ENCODE measurements at regions not wholly inside any gene's neighbourhood (a gene's known extent, or its start where the extent isn't known, plus 50 kb on each side); places are given as distances from the start of the nearest gene placed in this dataset.

GRCh38 chr10:61832866-61833481 lies 68.5 kb upstream of the ARID5B start:
- WGBS (ENCODE audit: insufficient coverage) = no CpG with 5 or more reads among the region's 3 CpGs

GRCh38 chr10:61834519-61834918 lies 67.0 kb upstream of the ARID5B start:
- no peak overlapping the region for H3K4me3 Mint-ChIP-seq
- no peak overlapping the region for H3K4me2 ChIP-seq (replicated peaks; ENCODE audit: extremely low read depth, low read length, poor library complexity, severe bottlenecking)

More at GRCh38 chr10:61832866-61833481, 68.5 kb upstream of the ARID5B start:
- Histone ChIP-seq H3K27me3 (ENCODE audit: control insufficient read depth in 2 of 2, insufficient read depth in 2 of 2, low read length in 2 of 2) (no peaks in the 10 kb centered on the region), H3K27ac (ENCODE audit: low read depth in 1 of 2, low read length in 2 of 2) (no peak overlapping the region), H3K4me3 (replicated peaks in 1 of 3; ENCODE audit: low read depth in 2 of 3, low read length in 3 of 3) (no peak overlapping the region), H4K20me1 (ENCODE audit: insufficient read depth, low read length) (no peaks in the 10 kb centered on the region), H3K4me1 (ENCODE audit: control insufficient read depth in 1 of 2, insufficient read depth in 2 of 2, low read length in 2 of 2) (no peaks in the 10 kb centered on the region), H3K4me2 (replicated peaks; ENCODE audit: extremely low read depth, low read length, poor library complexity, severe bottlenecking) (no peak overlapping the region), H2AFZ (ENCODE audit: insufficient read depth, low read depth, low read length, poor library complexity, severe bottlenecking) (no peak overlapping the region), H3K79me2 (ENCODE audit: insufficient read depth, low read length) (no peaks in the 10 kb centered on the region), H3K36me3 (replicated peaks in 1 of 2; ENCODE audit: control insufficient read depth in 1 of 2, insufficient read depth in 2 of 2, low read length in 2 of 2) (no peaks in the 10 kb centered on the region), H3K9me3 (replicated peaks in 1 of 2; ENCODE audit: control insufficient read depth in 1 of 2, insufficient read depth in 1 of 2, low read length in 2 of 2) (no peaks in the 10 kb centered on the region), H3K9ac (ENCODE audit: insufficient read depth, low read length, poor library complexity, severe bottlenecking) (no peak overlapping the region)
- Mint-ChIP-seq H3K36me3 (no peaks in the 10 kb centered on the region), H3K27ac (no peak overlapping the region), H3K27me3 (ENCODE audit: low read depth in 3 of 3) (no peaks in the 10 kb centered on the region), H3K4me1 (peaks cover 5% of the 10 kb centered on the region), H3K9me3 (peaks cover 0 to 3% (median 0%) of the 10 kb centered on the region in 7 donors), H3K4me3 (no peak overlapping the region)
- peak in 1 of 3 donors; percentile 15 for DNase-seq
- intact Hi-C loops (cut with micrococcal nuclease) = no loop called here
- no peak for TF ChIP-seq CTCF (IDR thresholded peaks at IDR 0.05)

More at GRCh38 chr10:61834519-61834918, 67.0 kb upstream of the ARID5B start:
- H4K20me1 ChIP-seq (ENCODE audit: insufficient read depth, low read length) = no peaks in the 10 kb centered on the region
- Mint-ChIP-seq H3K36me3 (no peaks in the 10 kb centered on the region), H3K9me3 (peaks cover 0 to 3% (median 0%) of the 10 kb centered on the region in 7 donors), H3K27ac (no peak overlapping the region), H3K27me3 (ENCODE audit: low read depth in 3 of 3) (no peaks in the 10 kb centered on the region), H3K4me1 (peaks cover 5% of the 10 kb centered on the region)
- H3K4me1 ChIP-seq (ENCODE audit: control insufficient read depth in 1 of 2, insufficient read depth in 2 of 2, low read length in 2 of 2) = no peaks in the 10 kb centered on the region
- H3K27ac ChIP-seq (ENCODE audit: low read depth in 1 of 2, low read length in 2 of 2) = no peak overlapping the region
- no peaks in the 10 kb centered on the region for H3K9me3 ChIP-seq (replicated peaks in 1 of 2; ENCODE audit: control insufficient read depth in 1 of 2, insufficient read depth in 1 of 2, low read length in 2 of 2)
- H3K27me3 ChIP-seq (ENCODE audit: control insufficient read depth in 2 of 2, insufficient read depth in 2 of 2, low read length in 2 of 2) = no peaks in the 10 kb centered on the region
- no peaks in the 10 kb centered on the region for H3K79me2 ChIP-seq (ENCODE audit: insufficient read depth, low read length)
- no peak for TF ChIP-seq CTCF (IDR thresholded peaks at IDR 0.05)
- H2AFZ ChIP-seq (ENCODE audit: insufficient read depth, low read depth, low read length, poor library complexity, severe bottlenecking) = no peak overlapping the region
- no peaks in the 10 kb centered on the region for H3K36me3 ChIP-seq (replicated peaks in 1 of 2; ENCODE audit: control insufficient read depth in 1 of 2, insufficient read depth in 2 of 2, low read length in 2 of 2)
- DNase-seq = no peak
- no peak overlapping the region for H3K4me3 ChIP-seq (replicated peaks in 1 of 3; ENCODE audit: low read depth in 2 of 3, low read length in 3 of 3)
- no peak overlapping the region for H3K9ac ChIP-seq (ENCODE audit: insufficient read depth, low read length, poor library complexity, severe bottlenecking)
- no CpG with 5 or more reads among the region's 1 CpG for WGBS (ENCODE audit: insufficient coverage)
- intact Hi-C loops (cut with micrococcal nuclease) = no loop called here
